HFFc6 (cell line): ENCODE measurements at regions not wholly inside any gene's neighbourhood (a gene's known extent, or its start where the extent isn't known, plus 50 kb on each side); places are given as distances from the start of the nearest gene placed in this dataset.
"Not testable (repeated sequence)": the region's sequence is repeated elsewhere in the genome, so short reads cannot be mapped to it uniquely, and the experiment has no call there.

Experiments used
- DNase-seq: peaks from one replicate; pipeline ENCODE4 v3.0.0-alpha.2; 2018
- H3K27ac Mint-ChIP-seq: 2 replicates; pipeline ENCODE4 v1.8.0; 2020; ENCODE audit warnings: mild to moderate bottlenecking, mixed read lengths
- H3K27me3 Mint-ChIP-seq: 2 replicates; pipeline ENCODE4 v1.8.0; 2021; ENCODE audit warnings: mild to moderate bottlenecking, moderate library complexity, mixed read lengths; ENCODE audit not compliant: insufficient read depth
- H3K36me3 Mint-ChIP-seq: 2 replicates; pipeline ENCODE4 v1.8.0; 2021; ENCODE audit warnings: low read depth, mixed read lengths
- H3K4me1 Mint-ChIP-seq: 2 replicates; pipeline ENCODE4 v1.8.0; 2020; ENCODE audit warnings: low read depth, mixed read lengths
- H3K4me3 Mint-ChIP-seq: 2 replicates; pipeline ENCODE4 v1.8.0; 2020; ENCODE audit warnings: mild to moderate bottlenecking, moderate library complexity, mixed read lengths
- H3K9me3 Mint-ChIP-seq: 2 replicates; pipeline ENCODE4 v1.8.0; 2020; ENCODE audit warnings: mild to moderate bottlenecking, mixed read lengths
- TF ChIP-seq, protein P1 (sequence below): fragments of 200-600 bp; sonication (generic); IDR thresholded peaks from 2 replicates; pipeline ENCODE4 v1.5.0; 2021; ENCODE audit warnings: antibody characterized with exemption, mild to moderate bottlenecking

DNA sequence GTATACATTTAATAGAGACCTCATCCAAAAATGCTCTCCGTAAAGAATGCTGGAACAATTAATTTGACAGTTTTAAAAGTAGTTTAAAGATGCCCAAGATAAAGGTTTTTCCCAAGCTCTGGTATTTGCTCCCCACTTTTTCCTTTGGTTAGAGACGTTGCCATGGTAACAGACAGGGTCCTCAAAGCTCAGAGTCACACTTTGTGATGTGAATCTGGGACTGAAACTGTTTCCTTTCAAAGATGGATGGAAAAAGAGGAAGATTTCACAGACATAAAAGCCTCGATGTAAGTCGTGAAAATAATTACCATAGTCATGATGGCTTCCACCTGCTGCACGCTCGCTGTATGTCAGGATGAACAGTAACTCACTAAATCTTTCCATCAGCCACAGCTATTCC, 229.5 kb downstream of the MSX2 start:
- Mint-ChIP-seq H3K4me3 (no peak overlapping the region), H3K27me3 (no peaks in the 10 kb centered on the region; the same call in 1 of the 2 replicates), H3K4me1 (no peaks in the 10 kb centered on the region), H3K9me3 (no peaks in the 10 kb centered on the region), H3K27ac (no peak overlapping the region), H3K36me3 (no peaks in the 10 kb centered on the region)
- DNase-seq: no peak
- TF ChIP-seq, protein P1, sequence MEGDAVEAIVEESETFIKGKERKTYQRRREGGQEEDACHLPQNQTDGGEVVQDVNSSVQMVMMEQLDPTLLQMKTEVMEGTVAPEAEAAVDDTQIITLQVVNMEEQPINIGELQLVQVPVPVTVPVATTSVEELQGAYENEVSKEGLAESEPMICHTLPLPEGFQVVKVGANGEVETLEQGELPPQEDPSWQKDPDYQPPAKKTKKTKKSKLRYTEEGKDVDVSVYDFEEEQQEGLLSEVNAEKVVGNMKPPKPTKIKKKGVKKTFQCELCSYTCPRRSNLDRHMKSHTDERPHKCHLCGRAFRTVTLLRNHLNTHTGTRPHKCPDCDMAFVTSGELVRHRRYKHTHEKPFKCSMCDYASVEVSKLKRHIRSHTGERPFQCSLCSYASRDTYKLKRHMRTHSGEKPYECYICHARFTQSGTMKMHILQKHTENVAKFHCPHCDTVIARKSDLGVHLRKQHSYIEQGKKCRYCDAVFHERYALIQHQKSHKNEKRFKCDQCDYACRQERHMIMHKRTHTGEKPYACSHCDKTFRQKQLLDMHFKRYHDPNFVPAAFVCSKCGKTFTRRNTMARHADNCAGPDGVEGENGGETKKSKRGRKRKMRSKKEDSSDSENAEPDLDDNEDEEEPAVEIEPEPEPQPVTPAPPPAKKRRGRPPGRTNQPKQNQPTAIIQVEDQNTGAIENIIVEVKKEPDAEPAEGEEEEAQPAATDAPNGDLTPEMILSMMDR: no peak

DNA sequence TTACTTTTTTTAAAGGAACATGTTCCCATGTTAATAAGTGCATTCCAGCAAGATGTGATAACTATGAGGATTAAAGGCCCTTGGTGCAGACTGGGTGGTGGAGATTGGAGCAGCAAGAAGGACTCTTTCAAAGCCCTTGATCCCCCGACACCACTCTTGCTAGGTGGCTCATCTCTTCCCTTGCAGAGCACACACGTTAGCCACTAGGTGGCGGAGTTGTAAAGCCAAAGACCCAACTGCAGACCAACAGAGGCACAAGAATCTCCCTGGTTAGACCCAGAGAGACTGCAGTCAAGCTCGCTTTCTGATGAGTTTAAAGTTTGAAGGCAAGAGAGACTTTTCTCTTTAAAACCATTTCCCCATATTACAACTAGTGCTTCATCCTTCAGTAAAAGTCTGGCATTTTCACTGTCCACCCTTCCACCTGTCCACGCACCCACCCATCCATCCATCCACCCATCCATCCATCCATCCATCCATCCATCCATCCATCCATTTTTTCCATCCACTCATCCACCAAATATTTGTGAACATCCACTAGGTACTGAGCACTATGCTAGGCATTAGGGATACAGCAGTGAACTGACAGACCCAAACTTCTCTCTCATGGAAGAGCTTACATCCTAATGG, 226.9 kb downstream of the MSX2 start:
- TF ChIP-seq, protein P1: peak; percentile 87
- no peaks in the 10 kb centered on the region for H3K9me3 Mint-ChIP-seq
- no peaks in the 10 kb centered on the region for H3K36me3 Mint-ChIP-seq
- no peaks in the 10 kb centered on the region for H3K4me1 Mint-ChIP-seq
- DNase-seq: peak; percentile 77
- H3K4me3 Mint-ChIP-seq: no peak overlapping the region
- no peak overlapping the region for H3K27ac Mint-ChIP-seq
- H3K27me3 Mint-ChIP-seq: no peaks in the 10 kb centered on the region

DNA sequence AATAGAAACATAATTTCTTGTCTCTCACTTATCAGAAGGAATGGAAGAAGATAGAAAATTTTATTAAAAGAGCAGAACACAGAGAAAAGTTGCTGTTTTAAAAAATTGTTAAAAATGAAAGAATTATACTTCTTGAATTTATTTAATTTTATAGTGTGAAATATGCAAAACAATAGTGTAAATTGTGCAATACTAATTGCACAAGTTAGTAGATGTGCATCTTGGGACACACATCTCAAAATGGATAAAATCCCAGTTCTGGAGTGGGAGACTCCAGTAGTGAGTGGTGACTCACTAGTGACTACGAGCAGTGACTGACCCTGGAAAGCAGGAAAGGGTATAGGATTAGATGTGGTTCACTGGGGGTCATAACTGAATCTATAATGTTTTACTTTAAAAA, 223.2 kb downstream of the MSX2 start:
- Mint-ChIP-seq H3K9me3 (no peaks in the 10 kb centered on the region), H3K36me3 (no peaks in the 10 kb centered on the region), H3K27me3 (no peaks in the 10 kb centered on the region), H3K4me1 (no peaks in the 10 kb centered on the region), H3K4me3 (no peak overlapping the region), H3K27ac (no peak overlapping the region)
- no peak for DNase-seq
- TF ChIP-seq, protein P1: no peak

DNA sequence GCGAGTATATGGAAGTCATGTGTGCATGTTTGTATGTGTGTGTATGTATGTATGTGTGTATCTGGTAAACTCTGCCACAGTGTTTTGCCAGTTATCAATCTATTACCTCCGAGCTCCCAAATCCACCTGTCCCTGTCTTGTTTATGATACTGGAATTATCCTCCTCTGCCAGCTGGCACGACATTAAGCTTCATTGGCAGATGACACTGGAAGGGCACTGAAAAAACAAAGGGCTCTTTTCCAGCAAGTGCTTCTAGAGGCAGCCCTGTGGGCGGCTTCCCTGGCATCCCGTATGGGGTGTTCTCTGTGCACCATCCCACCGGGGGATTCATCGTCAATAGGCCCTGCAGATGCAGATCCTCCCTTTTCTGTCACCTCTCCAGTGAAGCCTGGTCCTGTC, 221.5 kb downstream of the MSX2 start:
- Mint-ChIP-seq H3K9me3 (peaks cover 4% of the 10 kb centered on the region; the same call in 1 of the 2 replicates), H3K36me3 (no peaks in the 10 kb centered on the region), H3K4me3 (no peak overlapping the region), H3K27ac (no peak overlapping the region), H3K27me3 (no peaks in the 10 kb centered on the region), H3K4me1 (no peaks in the 10 kb centered on the region)
- DNase-seq: no peak
- TF ChIP-seq, protein P1: no peak

DNA sequence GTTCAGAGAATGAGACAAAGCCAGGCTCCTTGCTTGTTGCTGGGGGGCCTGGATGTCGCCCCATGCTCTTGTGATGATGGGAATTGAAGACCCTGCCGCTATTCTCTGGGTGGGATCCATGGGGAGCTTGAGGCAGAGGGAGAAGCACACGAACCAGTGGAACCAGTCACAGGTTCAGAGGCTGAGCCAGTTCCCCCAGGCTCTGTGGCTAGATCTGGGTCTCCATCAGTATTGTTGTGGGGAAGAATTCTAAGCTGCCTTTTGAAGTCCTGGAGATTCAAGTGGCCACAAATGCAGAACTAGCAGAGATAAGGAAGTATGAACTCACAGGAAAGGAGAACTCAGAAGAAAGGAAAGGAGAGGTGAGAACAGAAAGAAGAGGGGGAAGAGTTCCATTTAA, 219.4 kb downstream of the MSX2 start:
- no peak overlapping the region for H3K4me3 Mint-ChIP-seq
- TF ChIP-seq, protein P1: no peak
- H3K36me3 Mint-ChIP-seq: no peaks in the 10 kb centered on the region
- H3K27ac Mint-ChIP-seq: no peak overlapping the region
- no peak for DNase-seq
- H3K27me3 Mint-ChIP-seq: no peaks in the 10 kb centered on the region
- no peaks in the 10 kb centered on the region for H3K4me1 Mint-ChIP-seq
- H3K9me3 Mint-ChIP-seq: peaks cover 4% of the 10 kb centered on the region; the same call in 1 of the 2 replicates

DNA sequence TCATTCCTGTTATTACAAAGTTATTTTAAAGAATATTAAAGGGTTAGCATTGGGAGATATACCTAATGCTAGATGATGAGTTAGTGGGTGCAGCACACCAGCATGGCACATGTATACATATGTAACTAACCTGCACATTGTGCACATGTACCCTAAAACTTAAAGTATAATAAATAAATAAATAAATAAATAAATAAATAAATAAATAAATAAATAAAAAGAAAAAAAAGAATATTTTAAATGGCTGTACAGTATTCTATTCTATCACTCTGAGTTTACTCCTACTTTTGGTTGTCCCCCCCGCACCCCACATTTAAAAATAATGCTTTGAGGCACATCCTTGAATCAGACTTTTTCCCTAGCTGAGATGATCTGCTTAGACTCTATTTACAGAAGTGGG, 218.6 kb downstream of the MSX2 start:
- H3K27ac Mint-ChIP-seq, DNase-seq, H3K36me3 Mint-ChIP-seq, H3K9me3 Mint-ChIP-seq, H3K4me1 Mint-ChIP-seq, H3K27me3 Mint-ChIP-seq, H3K4me3 Mint-ChIP-seq: not testable (repeated sequence)
